ENCODE measurements at regions not wholly inside any gene's neighbourhood (a gene's known extent, or its start where the extent isn't known, plus 50 kb on each side); places are given as distances from the start of the nearest gene placed in this dataset.

- Histone ChIP-seq H4K91ac (ENCODE audit: insufficient read depth, low read depth, low read length) (peak overlapping the region; percentile 43; the same call in 1 of the 2 replicates), H3K4ac (ENCODE audit: low read depth, low read length) (peak overlapping the region; percentile 71; the same call in 1 of the 2 replicates), H2AK9ac (replicated peaks; ENCODE audit: low read depth, low read length, poor library complexity) (no peak overlapping the region), H2BK20ac (ENCODE audit: low read depth, low read length) (peak overlapping the region; percentile 38; the same call in 1 of the 2 replicates), H3K4me3 (ENCODE audit: insufficient read depth, low read depth, low read length) (no peak overlapping the region), H2BK5ac (ENCODE audit: low read depth, low read length, poor library complexity, severe bottlenecking) (peak overlapping the region; percentile 90), H3K9me3 (ENCODE audit: control insufficient read depth, insufficient read depth, low read length) (no peaks in the 10 kb centered on the region), H3K14ac (replicated peaks; ENCODE audit: low read depth, low read length) (peak overlapping the region; percentile 54; the same call in 1 of the 2 replicates), H4K8ac (ENCODE audit: low read depth in 2 of 2, low read length in 2 of 2) (peak overlapping the region in 1 of 2 experiments; percentile 74; a peak in 1 of 4 replicates), H3K27me3 (ENCODE audit: control insufficient read depth, insufficient read depth, low read length) (no peaks in the 10 kb centered on the region), H2BK120ac (ENCODE audit: low read depth, low read length) (peak overlapping the region; percentile 65), H3K4me2 (ENCODE audit: low read depth, low read length) (no peak overlapping the region), H3K23ac (ENCODE audit: low read depth, low read length) (no peak overlapping the region), H3K9ac (ENCODE audit: low read depth, low read length) (no peak overlapping the region), H2BK15ac (ENCODE audit: low read depth, low read length) (no peak overlapping the region; the same call in 2 of the 3 replicates), H3K79me1 (ENCODE audit: low read depth in 1 of 2, low read length in 2 of 2) (no peaks in the 10 kb centered on the region), H2AFZ (replicated peaks; ENCODE audit: low read length, poor library complexity) (no peak overlapping the region), H3K27ac (ENCODE audit: insufficient read depth, low read length) (no peak overlapping the region), H3K18ac (ENCODE audit: low read depth, low read length) (peak overlapping the region; percentile 33; the same call in 1 of the 2 replicates), H3K36me3 (ENCODE audit: control insufficient read depth, insufficient read depth, low read length) (no peaks in the 10 kb centered on the region), H4K5ac (ENCODE audit: low read depth, low read length) (no peak overlapping the region; the same call in 1 of the 2 replicates), H3K9me1 (ENCODE audit: insufficient read depth, low read length) (peaks cover 2% of the 10 kb centered on the region; the same call in 1 of the 2 replicates), H3K56ac (ENCODE audit: extremely low read depth, insufficient read depth, low read length) (no peak overlapping the region), H3K4me1 (ENCODE audit: control insufficient read depth, insufficient read depth, low read length) (peaks cover 6% of the 10 kb centered on the region), H2AK5ac (ENCODE audit: low read depth, low read length) (peak overlapping the region; percentile 29; the same call in 1 of the 2 replicates), H4K20me1 (ENCODE audit: insufficient read depth, low read length) (no peaks in the 10 kb centered on the region)
- POLR2A ChIA-PET (ENCODE audit: unreplicated experiment), result no interaction called here
- dilution Hi-C loops (cut with HindIII; ENCODE audit: low sequenced_read_pairs, unreplicated experiment), result no loop called here
- intact Hi-C loops (cut with micrococcal nuclease), result no loop called here
- no TSS peak for BruUV-seq (replicated peaks)
- ATAC-seq (ENCODE audit: low read depth) (no peak), DNase-seq (peak; percentile 48)
- in situ Hi-C loops (cut with MboI; ENCODE audit: low sequenced_read_pairs), result no loop called here
- WGBS, 2 experiments (ENCODE audit: extremely low coverage in 2 of 2, insufficient read length in 1 of 2), result 90% methylated on average over 3 of the region's 4 CpGs; no CpG with 5 or more reads in 1 of the 2 experiments
- TF ChIP-seq RAD21 (IDR thresholded peaks at IDR 0.05; ENCODE audit: low read length) (no peak), MAFK (IDR thresholded peaks at IDR 0.05; ENCODE audit: low read depth, low read length) (no peak), CEBPB (IDR thresholded peaks at IDR 0.05; ENCODE audit: low read depth, low read length) (no peak), NFE2L2 (IDR thresholded peaks at IDR 0.05; ENCODE audit: low read depth, low read length) (no peak), RFX5 (IDR thresholded peaks at IDR 0.05; ENCODE audit: low read depth, low read length) (no peak), FOS (IDR thresholded peaks at IDR 0.05; ENCODE audit: low read depth, low read length) (no peak), USF2 (IDR thresholded peaks at IDR 0.05; ENCODE audit: low read depth, low read length) (no peak), MXI1 (IDR thresholded peaks at IDR 0.05; ENCODE audit: borderline replicate concordance, low read depth, low read length) (no peak), POLR2A (IDR thresholded peaks at IDR 0.05; ENCODE audit: low read depth, low read length) (no peak), RCOR1 (IDR thresholded peaks at IDR 0.05; ENCODE audit: insufficient replicate concordance, low read length) (no peak), MAZ (IDR thresholded peaks at IDR 0.05; ENCODE audit: borderline replicate concordance, low read depth, low read length) (no peak), BHLHE40 (IDR thresholded peaks at IDR 0.05; ENCODE audit: low read depth, low read length) (no peak), ELK1 (IDR thresholded peaks at IDR 0.05; ENCODE audit: borderline replicate concordance, low read depth, low read length) (no peak), SMC3 (IDR thresholded peaks at IDR 0.05; ENCODE audit: low read depth, low read length) (no peak), CHD1 (IDR thresholded peaks at IDR 0.05; ENCODE audit: low read depth, low read length) (no peak)
- TF ChIP-seq, protein P1, sequence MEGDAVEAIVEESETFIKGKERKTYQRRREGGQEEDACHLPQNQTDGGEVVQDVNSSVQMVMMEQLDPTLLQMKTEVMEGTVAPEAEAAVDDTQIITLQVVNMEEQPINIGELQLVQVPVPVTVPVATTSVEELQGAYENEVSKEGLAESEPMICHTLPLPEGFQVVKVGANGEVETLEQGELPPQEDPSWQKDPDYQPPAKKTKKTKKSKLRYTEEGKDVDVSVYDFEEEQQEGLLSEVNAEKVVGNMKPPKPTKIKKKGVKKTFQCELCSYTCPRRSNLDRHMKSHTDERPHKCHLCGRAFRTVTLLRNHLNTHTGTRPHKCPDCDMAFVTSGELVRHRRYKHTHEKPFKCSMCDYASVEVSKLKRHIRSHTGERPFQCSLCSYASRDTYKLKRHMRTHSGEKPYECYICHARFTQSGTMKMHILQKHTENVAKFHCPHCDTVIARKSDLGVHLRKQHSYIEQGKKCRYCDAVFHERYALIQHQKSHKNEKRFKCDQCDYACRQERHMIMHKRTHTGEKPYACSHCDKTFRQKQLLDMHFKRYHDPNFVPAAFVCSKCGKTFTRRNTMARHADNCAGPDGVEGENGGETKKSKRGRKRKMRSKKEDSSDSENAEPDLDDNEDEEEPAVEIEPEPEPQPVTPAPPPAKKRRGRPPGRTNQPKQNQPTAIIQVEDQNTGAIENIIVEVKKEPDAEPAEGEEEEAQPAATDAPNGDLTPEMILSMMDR (conservative IDR thresholded peaks at IDR 0.05; ENCODE audit: low read depth, low read length), result no peak
- CTCF ChIA-PET, result no interaction called here
Measured at GRCh38 chr6:165716886-165717285, 53.8 kb upstream of the PDE10A start.
